Activated naive CD8-positive, alpha-beta T cell treated with anti-CD3 and anti-CD28 coated beads for 36 hours (primary cell): ENCODE measurements at regions not wholly inside any gene's neighbourhood (a gene's known extent, or its start where the extent isn't known, plus 50 kb on each side); places are given as distances from the start of the nearest gene placed in this dataset.

Source experiments
- DNase-seq: peaks from one replicate; pipeline ENCODE4 v3.0.0; 2021
- H3K27ac Mint-ChIP-seq: one replicate; pipeline ENCODE4 v1.8.0; 2022; ENCODE audit warnings: mild to moderate bottlenecking, moderate library complexity, mixed read lengths
- H3K27me3 Mint-ChIP-seq: one replicate; pipeline ENCODE4 v1.8.0; 2022; ENCODE audit warnings: mild to moderate bottlenecking, mixed read lengths
- H3K36me3 Mint-ChIP-seq: one replicate; pipeline ENCODE4 v1.8.0; 2021; ENCODE audit warnings: mild to moderate bottlenecking, mixed read lengths
- H3K4me1 Mint-ChIP-seq: one replicate; pipeline ENCODE4 v1.8.0; 2021; ENCODE audit warnings: mixed read lengths
- H3K4me3 Mint-ChIP-seq: one replicate; pipeline ENCODE4 v1.8.0; 2022; ENCODE audit warnings: mild to moderate bottlenecking, moderate library complexity, mixed read lengths
- H3K9me3 Mint-ChIP-seq: one replicate; pipeline ENCODE4 v1.8.0; 2022; ENCODE audit warnings: mixed read lengths

DNA sequence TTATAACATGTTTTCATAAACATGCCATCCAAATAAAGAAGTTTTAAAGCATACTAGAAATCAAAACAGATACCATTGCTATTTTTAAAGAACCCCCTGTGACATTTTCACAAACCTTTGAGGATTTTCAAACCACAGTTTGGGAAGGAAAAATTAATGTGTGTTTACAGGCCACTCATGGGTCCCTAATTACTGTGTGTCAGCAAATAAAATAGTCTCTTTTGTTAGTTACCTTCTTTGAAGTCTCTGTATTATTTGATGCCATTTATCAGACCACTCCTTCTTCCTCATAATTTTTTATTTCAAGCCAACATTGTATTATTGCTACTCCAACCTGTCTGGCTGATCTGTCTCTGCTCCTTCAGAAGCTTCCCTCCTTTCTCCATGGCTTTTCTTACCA, 72.6 kb upstream of the TET2 start:
- Mint-ChIP-seq H3K27ac (no peak overlapping the region), H3K36me3 (no peaks in the 10 kb centered on the region), H3K9me3 (no peaks in the 10 kb centered on the region), H3K27me3 (no peaks in the 10 kb centered on the region), H3K4me1 (no peaks in the 10 kb centered on the region), H3K4me3 (no peak overlapping the region)
- DNase-seq = no peak

DNA sequence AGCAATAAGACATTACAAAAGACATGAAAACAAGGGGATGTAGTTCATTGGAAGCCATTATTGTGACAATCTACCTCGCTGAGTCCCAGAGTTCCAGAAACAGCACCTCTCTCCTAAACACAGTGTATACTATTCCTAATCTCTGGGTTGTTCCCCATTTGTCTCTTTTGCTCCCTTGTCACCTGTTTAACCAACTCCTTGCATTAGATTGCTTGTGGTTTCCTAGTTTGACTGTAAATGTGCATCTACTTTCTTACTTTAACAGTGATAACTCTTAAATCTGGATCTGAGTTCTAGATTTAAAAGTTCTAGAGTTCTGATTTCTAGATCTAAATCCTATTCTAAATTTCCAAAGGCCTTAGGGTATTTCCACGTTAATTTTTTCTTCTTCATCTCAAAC, 71.6 kb upstream of the TET2 start:
- peaks cover 1% of the 10 kb centered on the region for H3K9me3 Mint-ChIP-seq
- H3K36me3 Mint-ChIP-seq = no peaks in the 10 kb centered on the region
- H3K4me3 Mint-ChIP-seq = no peak overlapping the region
- no peaks in the 10 kb centered on the region for H3K4me1 Mint-ChIP-seq
- no peaks in the 10 kb centered on the region for H3K27me3 Mint-ChIP-seq
- no peak overlapping the region for H3K27ac Mint-ChIP-seq
- DNase-seq = no peak

- Mint-ChIP-seq H3K4me3 (no peak overlapping the region), H3K27me3 (peaks cover 2% of the 10 kb centered on the region), H3K27ac (no peak overlapping the region), H3K36me3 (no peaks in the 10 kb centered on the region), H3K4me1 (no peaks in the 10 kb centered on the region), H3K9me3 (peaks cover 12% of the 10 kb centered on the region)
- no peak for DNase-seq
Observed at GRCh38 chr4:105088110-105088879, 58.4 kb upstream of the TET2 start.

GRCh38 chr4:105092356-105092755, 54.3 kb upstream of the TET2 start:
- no peak overlapping the region for H3K4me3 Mint-ChIP-seq
- no peaks in the 10 kb centered on the region for H3K4me1 Mint-ChIP-seq
- peaks cover 7% of the 10 kb centered on the region for H3K36me3 Mint-ChIP-seq
- no peak for DNase-seq
- peaks cover 24% of the 10 kb centered on the region for H3K9me3 Mint-ChIP-seq
- no peak overlapping the region for H3K27ac Mint-ChIP-seq
- H3K27me3 Mint-ChIP-seq = peaks cover 2% of the 10 kb centered on the region

- H3K27ac Mint-ChIP-seq = no peak overlapping the region
- no peak overlapping the region for H3K4me3 Mint-ChIP-seq
- DNase-seq = no peak
- H3K4me1 Mint-ChIP-seq = no peaks in the 10 kb centered on the region
- peaks cover 26% of the 10 kb centered on the region for H3K9me3 Mint-ChIP-seq
- peaks cover 7% of the 10 kb centered on the region for H3K36me3 Mint-ChIP-seq
- peaks cover 2% of the 10 kb centered on the region for H3K27me3 Mint-ChIP-seq
Observed at GRCh38 chr4:105092768-105093167, 53.9 kb upstream of the TET2 start.

DNA sequence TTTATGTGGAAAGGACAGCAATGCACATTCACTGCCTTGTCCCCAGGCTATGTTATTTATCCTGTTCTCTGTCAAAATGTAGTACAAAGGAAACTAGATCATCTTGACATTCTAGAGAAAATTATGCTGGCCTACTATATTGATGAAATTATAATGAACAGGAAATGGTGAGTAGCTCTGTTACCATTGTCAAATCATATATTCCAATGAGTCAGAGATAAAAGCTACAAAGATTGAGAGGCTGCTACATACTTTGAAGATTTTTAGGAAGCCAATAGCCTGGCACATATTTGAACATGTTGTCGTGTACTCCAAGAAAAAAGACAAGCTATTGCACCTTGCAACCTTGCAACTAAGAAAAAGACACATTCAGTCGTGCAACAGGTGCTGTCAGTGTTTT, 52.7 kb upstream of the TET2 start:
- H3K9me3 Mint-ChIP-seq = peaks cover 34% of the 10 kb centered on the region
- H3K4me1 Mint-ChIP-seq = no peaks in the 10 kb centered on the region
- H3K27me3 Mint-ChIP-seq = no peaks in the 10 kb centered on the region
- no peak overlapping the region for H3K27ac Mint-ChIP-seq
- no peak overlapping the region for H3K4me3 Mint-ChIP-seq
- peaks cover 13% of the 10 kb centered on the region for H3K36me3 Mint-ChIP-seq
- no peak for DNase-seq
